A673 (cell line): ENCODE measurements at regions not wholly inside any gene's neighbourhood (a gene's known extent, or its start where the extent isn't known, plus 50 kb on each side); places are given as distances from the start of the nearest gene placed in this dataset.

Source experiments
- CTCF ChIP-seq: fragments of 300-800, 200-600 bp; sonication (generic); conservative IDR thresholded peaks from 2 replicates; pipeline ENCODE4 v1.5.1; 2017; ENCODE audit warnings: low read depth, mild to moderate bottlenecking, antibody characterized with exemption, low read length, moderate library complexity, mixed read lengths
- EZH2 ChIP-seq: fragments of 200-600 bp; sonication (generic); IDR thresholded peaks from 2 replicates; pipeline ENCODE4 v1.6.1; 2017; ENCODE audit warnings: borderline replicate concordance, low read depth, mild to moderate bottlenecking, mixed read lengths, antibody characterized with exemption, low read length; ENCODE audit not compliant: poor library complexity, severe bottlenecking

GRCh38 chr5:158326256-158326655 lies 467.3 kb upstream of the CLINT1 start:
- TF ChIP-seq CTCF (no peak), EZH2 (no peak)
